HepG2 (cell line): ENCODE measurements at regions not wholly inside any gene's neighbourhood (a gene's known extent, or its start where the extent isn't known, plus 50 kb on each side); places are given as distances from the start of the nearest gene placed in this dataset.

Experiments used
- ATAC-seq: fragments of 200-7000 bp; cut with Tn5 transposase; 3 replicates; pipeline ENCODE4 v1.9.1; 2020; ENCODE audit warnings: mild to moderate bottlenecking, moderate library complexity
- BruUV-seq: library from RNA; stranded (reverse); fragments of 400-500 nt; replicated peaks from 2 replicates; lab custom pipeline; 2021; lab: Mats Ljungman, UMichigan
- CTCF ChIA-PET: fragments of 300-600 bp; formaldehyde crosslinking; extraction: SDS; loops from one replicate; lab custom pipeline; 2021; ENCODE audit warnings: low total read pairs, inconsistent platforms, low intra/inter-chr PET ratio; lab: Yijun Ruan, JAX
- POLR2A ChIA-PET: fragments of 350-600 bp; sonication (Branson Sonifier 250); formaldehyde crosslinking; loops from one replicate; lab custom pipeline; 2020; ENCODE audit warnings: antibody characterized with exemption, inconsistent platforms; lab: Yijun Ruan, JAX
- DNase-seq: peaks from one replicate; pipeline ENCODE4 v3.0.0-alpha.2; 2015; ENCODE audit warnings: low spot score
- FAIRE-seq: peaks from 3 replicates; lab custom pipeline; 2011; peaks lifted over from hg19 to GRCh38; lab: Jason Lieb, UNC
- H2AFZ ChIP-seq: one replicate; pipeline ENCODE4 v1.6.1; 2011; ENCODE audit warnings: low read length, inconsistent platforms
- H3K27ac ChIP-seq: fragments of 300-600 bp; 3 replicates; pipeline ENCODE4 v1.8.0; 2011; ENCODE audit warnings: mixed run types, mild to moderate bottlenecking, mixed read lengths, low read length, inconsistent platforms; ENCODE audit not compliant: insufficient read depth; ENCODE audit errors: extremely low read length
- H3K27me3 ChIP-seq, 2 experiments: fragments of 200-600 bp in 1 of 2; 2 replicates in 1 of 2; 3 replicates in 1 of 2; pipeline versions ENCODE4 v1.6.0 to v1.8.0; 2011; ENCODE audit warnings: low read length in 2 of 2, mild to moderate bottlenecking in 2 of 2, moderate library complexity in 2 of 2, inconsistent platforms in 1 of 2; ENCODE audit not compliant: insufficient read depth in 2 of 2, control insufficient read depth in 1 of 2
- H3K36me3 ChIP-seq, 2 experiments: fragments of 200-600 bp in 1 of 2; replicated peaks in 1 of 2; 2 replicates in 1 of 2; 3 replicates in 1 of 2; pipeline versions ENCODE4 v1.5.1 to v1.8.0; 2011; ENCODE audit warnings: low read length in 2 of 2, inconsistent platforms in 1 of 2; ENCODE audit not compliant: insufficient read depth in 2 of 2, control insufficient read depth in 1 of 2
- H3K4me1 ChIP-seq: 2 replicates; pipeline ENCODE4 v1.5.1; 2012; ENCODE audit warnings: low read length, inconsistent platforms; ENCODE audit not compliant: insufficient read depth
- H3K4me2 ChIP-seq: 2 replicates; pipeline ENCODE4 v1.6.0; 2011; ENCODE audit warnings: low read depth, low read length, inconsistent platforms
- H3K4me3 ChIP-seq, 3 experiments: fragments of 200-600 bp in 1 of 3; sonication (generic), shearing (Covaris generic) in 1 of 3; replicated peaks in 1 of 3; 2 replicates each; pipeline ENCODE4 v1.5.1; 2011 to 2016; ENCODE audit warnings: low read length in 3 of 3, inconsistent platforms in 2 of 3, low read depth in 2 of 3, mild to moderate bottlenecking in 2 of 3, control low read depth in 1 of 3, mixed read lengths in 1 of 3; ENCODE audit not compliant: insufficient read depth in 1 of 3
- H3K79me2 ChIP-seq: one replicate; pipeline ENCODE4 v1.6.1; 2011; ENCODE audit warnings: low read length, inconsistent platforms; ENCODE audit not compliant: insufficient read depth
- H3K9ac ChIP-seq: 2 replicates; pipeline ENCODE4 v1.6.0; 2011; ENCODE audit warnings: mild to moderate bottlenecking, low read depth, low read length, inconsistent platforms; ENCODE audit not compliant: insufficient read depth
- H3K9me3 ChIP-seq: 2 replicates; pipeline ENCODE4 v1.5.1; 2012; ENCODE audit warnings: mild to moderate bottlenecking, low read length
- H4K20me1 ChIP-seq: 2 replicates; pipeline ENCODE4 v1.6.0; 2011; ENCODE audit warnings: inconsistent platforms, mild to moderate bottlenecking, low read length, moderate library complexity; ENCODE audit not compliant: insufficient read depth
- ATF6 ChIP-seq: sonication (generic); formaldehyde crosslinking; conservative IDR thresholded peaks from 2 replicates; pipeline ENCODE4 v1.4.0; 2020; ENCODE audit warnings: missing genetic modification reagents
- BORCS8-MEF2B ChIP-seq: sonication (generic); formaldehyde crosslinking; IDR thresholded peaks from 2 replicates; pipeline ENCODE4 v1.8.0; 2022; ENCODE audit warnings: mild to moderate bottlenecking, missing genetic modification reagents
- EHMT2 ChIP-seq: fragments of 200-600 bp; sonication (generic); IDR thresholded peaks from 2 replicates; pipeline ENCODE4 v1.7.0; 2017; ENCODE audit warnings: antibody characterized with exemption, low read depth, low read length, borderline replicate concordance
- MBD4 ChIP-seq: IDR thresholded peaks from 2 replicates; pipeline ENCODE4 v1.6.1; 2012; ENCODE audit warnings: low read length, inconsistent platforms, borderline replicate concordance
- MIER3 ChIP-seq: IDR thresholded peaks from 2 replicates; pipeline ENCODE4 v1.6.1; 2016; ENCODE audit warnings: missing compliant biosample characterization, borderline replicate concordance
- NRL ChIP-seq: sonication (generic); formaldehyde crosslinking; IDR thresholded peaks from 2 replicates; pipeline ENCODE4 v1.5.0; 2020; ENCODE audit warnings: missing genetic modification reagents, mild to moderate bottlenecking, moderate library complexity, borderline replicate concordance
- PLRG1 ChIP-seq: fragments of 450-650 bp; conservative IDR thresholded peaks from 2 replicates; pipeline ENCODE4 v1.6.1; 2016
- RELA ChIP-seq: sonication (generic); formaldehyde crosslinking; IDR thresholded peaks from 2 replicates; pipeline ENCODE4 v1.4.0; 2020; ENCODE audit warnings: missing genetic modification reagents
- RXRA ChIP-seq: sonication (generic); formaldehyde crosslinking; IDR thresholded peaks from 2 replicates; pipeline ENCODE4 v1.5.1; 2020; ENCODE audit warnings: missing genetic modification reagents
- SMC3 ChIP-seq: IDR thresholded peaks from 2 replicates; pipeline ENCODE4 v1.6.1; 2011; ENCODE audit warnings: low read length, improper control_type of control experiment
- SP5 ChIP-seq: IDR thresholded peaks from 2 replicates; pipeline ENCODE4 v1.6.1; 2016; ENCODE audit warnings: low read depth, borderline replicate concordance
- TAF15 ChIP-seq: fragments of 200-400 bp; formaldehyde crosslinking; IDR thresholded peaks from one replicate; pipeline ENCODE4 v1.6.1; 2018; ENCODE audit warnings: mild to moderate bottlenecking, low read depth, low read length; ENCODE audit not compliant: poor library complexity, severe bottlenecking
- TSC22D2 ChIP-seq: sonication (generic); formaldehyde crosslinking; IDR thresholded peaks from 2 replicates; pipeline ENCODE4 v1.5.1; 2020; ENCODE audit warnings: missing genetic modification reagents, mild to moderate bottlenecking, borderline replicate concordance
- U2AF1 ChIP-seq: fragments of 200-400 bp; formaldehyde crosslinking; optimal IDR thresholded peaks from 2 replicates; pipeline ENCODE3; 2017; ENCODE audit warnings: mild to moderate bottlenecking, low read depth, low read length
- XBP1 ChIP-seq: sonication (generic); formaldehyde crosslinking; IDR thresholded peaks from 2 replicates; pipeline ENCODE4 v1.5.0; 2020; ENCODE audit warnings: missing genetic modification reagents
- ZBTB38 ChIP-seq: sonication (generic); formaldehyde crosslinking; IDR thresholded peaks from 2 replicates; pipeline ENCODE4 v1.5.1; 2020; ENCODE audit warnings: mild to moderate bottlenecking, missing genetic modification reagents
- ZNF24 ChIP-seq: fragments of 450-650 bp; IDR thresholded peaks from 2 replicates; pipeline ENCODE4 v1.6.1; 2017; ENCODE audit warnings: antibody characterized with exemption, mild to moderate bottlenecking
- ZNF296 ChIP-seq: sonication (generic); formaldehyde crosslinking; conservative IDR thresholded peaks from 2 replicates; pipeline ENCODE4 v1.5.0; 2020; ENCODE audit warnings: mild to moderate bottlenecking, missing genetic modification reagents
- ZNF441 ChIP-seq: sonication (generic); formaldehyde crosslinking; IDR thresholded peaks from 2 replicates; pipeline ENCODE4 v1.7.0; 2021; ENCODE audit warnings: missing genetic modification reagents, borderline replicate concordance
- ZNF614 ChIP-seq: IDR thresholded peaks from 2 replicates; pipeline ENCODE4 v1.6.1; 2018; ENCODE audit warnings: missing biosample characterization, missing genetic modification reagents, inconsistent platforms, borderline replicate concordance
- ZNF788 ChIP-seq: sonication (generic); formaldehyde crosslinking; IDR thresholded peaks from 2 replicates; pipeline ENCODE4 v1.5.0; 2020; ENCODE audit warnings: mild to moderate bottlenecking, missing genetic modification reagents, borderline replicate concordance
- WGBS: methylation state at CpG from one replicate; pipeline ENCODE4 v1.1.6; 2017; ENCODE audit warnings: low lambda C conversion rate; 5-methylcytosine and 5-hydroxymethylcytosine counted together
- in situ Hi-C: cut with HindIII; loops from 2 replicates; pipeline ENCODE4 v1.10.0; 2017; ENCODE audit warnings: low pct_unique_long_range_greater_than_20kb; ENCODE audit not compliant: extremely low pct_ligation_motif_present
- intact Hi-C: fragments of 100-400 bp; cut with micrococcal nuclease; formaldehyde crosslinking; loops from one replicate; pipeline ENCODE4 v1.10.0; 2022; ENCODE audit not compliant: unreplicated experiment
- TF ChIP-seq, protein P1 (sequence below): sonication (generic); formaldehyde crosslinking; IDR thresholded peaks from 2 replicates; pipeline ENCODE4 v1.4.0; 2020; ENCODE audit warnings: missing genetic modification reagents, borderline replicate concordance
- TF ChIP-seq, protein P2 (sequence below): sonication (generic); formaldehyde crosslinking; IDR thresholded peaks from 2 replicates; pipeline ENCODE4 v1.5.0; 2020; ENCODE audit warnings: missing genetic modification reagents

DNA sequence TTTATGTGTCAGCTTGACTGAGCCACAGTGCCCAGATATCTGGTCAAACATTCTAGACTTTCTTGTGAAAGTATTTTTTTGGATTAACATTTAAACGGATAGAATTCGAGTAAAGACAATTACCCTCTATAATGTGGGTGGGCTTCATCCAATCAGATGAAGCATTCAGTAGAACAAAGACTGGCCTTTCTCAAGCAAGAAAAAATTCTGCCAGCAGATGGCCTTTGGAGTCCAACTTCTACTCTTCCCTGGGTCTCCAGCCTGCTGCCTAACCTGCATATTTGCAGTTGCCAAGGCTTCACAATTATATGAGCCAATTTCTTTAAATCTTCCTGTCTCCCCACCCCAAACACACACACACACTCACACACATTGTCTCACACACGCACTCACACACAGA lies 86.4 kb downstream of the MED10 start (continued):
- no peak for TF ChIP-seq ATF6 (CRISPR knock-in tag)
- peak; percentile 53; the same call in 1 of the 2 replicates for TF ChIP-seq SMC3
- TF ChIP-seq, protein P1, sequence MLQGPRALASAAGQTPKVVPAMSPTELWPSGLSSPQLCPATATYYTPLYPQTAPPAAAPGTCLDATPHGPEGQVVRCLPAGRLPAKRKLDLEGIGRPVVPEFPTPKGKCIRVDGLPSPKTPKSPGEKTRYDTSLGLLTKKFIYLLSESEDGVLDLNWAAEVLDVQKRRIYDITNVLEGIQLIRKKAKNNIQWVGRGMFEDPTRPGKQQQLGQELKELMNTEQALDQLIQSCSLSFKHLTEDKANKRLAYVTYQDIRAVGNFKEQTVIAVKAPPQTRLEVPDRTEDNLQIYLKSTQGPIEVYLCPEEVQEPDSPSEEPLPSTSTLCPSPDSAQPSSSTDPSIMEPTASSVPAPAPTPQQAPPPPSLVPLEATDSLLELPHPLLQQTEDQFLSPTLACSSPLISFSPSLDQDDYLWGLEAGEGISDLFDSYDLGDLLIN (CRISPR knock-in tag) = no peak
- TF ChIP-seq ZBTB38 (CRISPR knock-in tag) = no peak

DNA sequence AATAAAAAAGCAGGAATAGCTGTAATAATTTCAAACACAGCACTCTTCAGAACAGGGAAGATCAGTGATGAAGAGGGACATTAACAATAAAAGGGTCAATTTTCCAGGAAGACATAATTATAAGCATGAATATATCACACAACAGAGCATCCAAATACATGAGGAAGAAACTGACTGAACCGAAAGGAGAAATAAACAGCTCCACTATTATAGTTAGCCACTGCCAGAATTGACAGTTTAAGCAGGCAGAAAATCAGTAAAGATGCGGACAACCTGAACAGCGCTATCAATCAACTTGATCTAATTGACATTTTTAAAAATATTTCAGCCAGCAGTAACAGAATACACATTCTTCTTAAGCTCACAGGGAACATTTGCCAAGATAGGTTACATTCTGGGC lies 89.1 kb downstream of the MED10 start:
- H2AFZ ChIP-seq = no peak overlapping the region
- no peak for FAIRE-seq
- H4K20me1 ChIP-seq = no peaks in the 10 kb centered on the region
- ChIA-PET CTCF (no interaction called here), POLR2A (no interaction called here)
- H3K79me2 ChIP-seq = no peaks in the 10 kb centered on the region
- no peak overlapping the region for H3K27ac ChIP-seq
- no peaks in the 10 kb centered on the region for H3K9me3 ChIP-seq
- 83% methylated on average over 3 of the region's 3 CpGs for WGBS
- DNase-seq = no peak
- no peaks in the 10 kb centered on the region for H3K4me1 ChIP-seq
- H3K9ac ChIP-seq = no peak overlapping the region
- no peaks in the 10 kb centered on the region for H3K27me3 ChIP-seq
- no peak overlapping the region for H3K4me3 ChIP-seq
- no TSS peak for BruUV-seq
- no peak overlapping the region for H3K4me2 ChIP-seq
- in situ Hi-C loops (no loop called here), intact Hi-C loops (no loop called here)
- no peaks in the 10 kb centered on the region for H3K36me3 ChIP-seq
- no peak for ATAC-seq
- TF ChIP-seq XBP1 (CRISPR knock-in tag) (no peak), ZNF24 (no peak), MBD4 (no peak), RXRA (CRISPR knock-in tag) (no peak), ZNF614 (CRISPR knock-in tag) (no peak), PLRG1 (no peak), RELA (CRISPR knock-in tag) (no peak), ZNF441 (no peak), U2AF1 (no peak), MIER3 (CRISPR knock-in tag) (no peak), NRL (CRISPR knock-in tag) (no peak), TSC22D2 (no peak), ZNF296 (CRISPR knock-in tag) (no peak), EHMT2 (no peak), TAF15 (no peak), ZNF788 (no peak), SP5 (CRISPR knock-in tag) (no peak), BORCS8-MEF2B (no peak)
- TF ChIP-seq, protein P2, sequence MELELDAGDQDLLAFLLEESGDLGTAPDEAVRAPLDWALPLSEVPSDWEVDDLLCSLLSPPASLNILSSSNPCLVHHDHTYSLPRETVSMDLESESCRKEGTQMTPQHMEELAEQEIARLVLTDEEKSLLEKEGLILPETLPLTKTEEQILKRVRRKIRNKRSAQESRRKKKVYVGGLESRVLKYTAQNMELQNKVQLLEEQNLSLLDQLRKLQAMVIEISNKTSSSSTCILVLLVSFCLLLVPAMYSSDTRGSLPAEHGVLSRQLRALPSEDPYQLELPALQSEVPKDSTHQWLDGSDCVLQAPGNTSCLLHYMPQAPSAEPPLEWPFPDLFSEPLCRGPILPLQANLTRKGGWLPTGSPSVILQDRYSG (CRISPR knock-in tag) = no peak
